K562 (cell line): ENCODE measurements at regions not wholly inside any gene's neighbourhood (a gene's known extent, or its start where the extent isn't known, plus 50 kb on each side); places are given as distances from the start of the nearest gene placed in this dataset.

Source experiments
- ATAC-seq: fragments of 200-7000 bp; cut with Tn5 transposase; 3 replicates; pipeline ENCODE4 v1.9.1; 2020; ENCODE audit warnings: moderate library complexity
- BruUV-seq: library from RNA; stranded (reverse); fragments of 400-500 nt; replicated peaks from 2 replicates; lab custom pipeline; 2021; lab: Mats Ljungman, UMichigan
- CTCF ChIA-PET: fragments of 300-600 bp; formaldehyde crosslinking; extraction: SDS; loops from one replicate; lab custom pipeline; 2021; ENCODE audit warnings: low intra/inter-chr PET ratio; lab: Yijun Ruan, JAX
- POLR2A ChIA-PET: fragments of 300-600, 350-650 bp; sonication (Branson Sonifier 250); formaldehyde crosslinking; extraction: SDS; loops from one replicate; lab custom pipeline; 2021; ENCODE audit warnings: antibody characterized with exemption, inconsistent platforms; lab: Yijun Ruan, JAX
- DNase-seq, 4 experiments: peaks; one replicate each; pipeline versions ENCODE4 v3.0.0 to v3.0.0-alpha.2; 2011 to 2018; ENCODE audit warnings: low spot score in 3 of 4, mixed read lengths in 3 of 4; ENCODE audit errors: extremely low read depth in 1 of 4
- FAIRE-seq: peaks from 2 replicates; lab custom pipeline; 2011; peaks lifted over from hg19 to GRCh38; lab: Jason Lieb, UNC
- H2AFZ ChIP-seq: 2 replicates; pipeline ENCODE4 v1.6.0; 2011; ENCODE audit warnings: low read depth, low read length, control low read depth, inconsistent platforms
- H3K27ac ChIP-seq: fragments of 200-600 bp; 3 replicates; pipeline ENCODE4 v1.8.0; 2011; ENCODE audit warnings: low read depth, mild to moderate bottlenecking, control low read depth, inconsistent platforms, low read length, moderate library complexity, mixed read lengths; ENCODE audit errors: extremely low read depth
- H3K27me3 ChIP-seq, 2 experiments: fragments of 300-600 bp in 1 of 2; 2 replicates in 1 of 2; 3 replicates in 1 of 2; pipeline versions ENCODE4 v1.6.0 to v1.8.0; 2011; ENCODE audit warnings: inconsistent platforms in 2 of 2, low read length in 2 of 2, mild to moderate bottlenecking in 1 of 2, mixed read lengths in 1 of 2, moderate library complexity in 1 of 2; ENCODE audit not compliant: control insufficient read depth in 2 of 2, insufficient read depth in 2 of 2
- H3K36me3 ChIP-seq: fragments of 300-600 bp; 3 replicates; pipeline ENCODE4 v1.8.0; 2011; ENCODE audit warnings: mild to moderate bottlenecking, low read length, inconsistent platforms; ENCODE audit not compliant: control insufficient read depth, insufficient read depth
- H3K4me1 ChIP-seq, 2 experiments: fragments of 200-600 bp in 1 of 2; replicated peaks in 1 of 2; 2 replicates in 1 of 2; 3 replicates in 1 of 2; pipeline versions ENCODE4 v1.5.1 to v1.8.0; 2011; ENCODE audit warnings: inconsistent platforms in 2 of 2, low read length in 2 of 2, mild to moderate bottlenecking in 1 of 2, mixed read lengths in 1 of 2, moderate library complexity in 1 of 2; ENCODE audit not compliant: control insufficient read depth in 2 of 2, insufficient read depth in 2 of 2
- H3K4me2 ChIP-seq: 2 replicates; pipeline ENCODE4 v1.6.1; 2011; ENCODE audit warnings: low read length, control low read depth, inconsistent platforms, mixed read lengths; ENCODE audit not compliant: insufficient read depth
- H3K4me3 ChIP-seq: fragments of 200-600 bp; sonication (generic), shearing (Covaris generic); 2 replicates; pipeline ENCODE4 v1.5.1; 2016; ENCODE audit warnings: control low read depth, inconsistent platforms
- H3K79me2 ChIP-seq: fragments of 200-600 bp; 3 replicates; pipeline ENCODE4 v1.8.0; 2011; ENCODE audit warnings: low read length, inconsistent platforms; ENCODE audit not compliant: control insufficient read depth, insufficient read depth
- H3K9ac ChIP-seq, 2 experiments: 2 replicates each; pipeline versions ENCODE4 v1.6.0 to v1.6.1; 2011; ENCODE audit warnings: low read depth in 2 of 2, low read length in 2 of 2, control low read depth in 1 of 2, inconsistent platforms in 1 of 2, mild to moderate bottlenecking in 1 of 2, mixed read lengths in 1 of 2; ENCODE audit not compliant: insufficient read depth in 1 of 2
- H3K9me1 ChIP-seq: one replicate; pipeline ENCODE4 v1.6.0; 2011; ENCODE audit warnings: inconsistent platforms, mild to moderate bottlenecking, low read length, moderate library complexity; ENCODE audit not compliant: control insufficient read depth, insufficient read depth
- H3K9me3 ChIP-seq: replicated peaks from 2 replicates; pipeline ENCODE4 v1.5.1; 2011; ENCODE audit warnings: low read depth, low read length, inconsistent platforms; ENCODE audit not compliant: control insufficient read depth, insufficient read depth
- H4K20me1 ChIP-seq: replicated peaks from 2 replicates; pipeline ENCODE4 v1.6.1; 2011; ENCODE audit warnings: low read length, inconsistent platforms, mixed read lengths; ENCODE audit not compliant: control insufficient read depth, insufficient read depth
- CCAR2 ChIP-seq: fragments of 200-400 bp; formaldehyde crosslinking; IDR thresholded peaks from 2 replicates; pipeline ENCODE4 v1.6.1; 2017; ENCODE audit warnings: mild to moderate bottlenecking, low read depth, low read length
- CTCFL ChIP-seq: IDR thresholded peaks from 2 replicates; pipeline ENCODE4 v1.6.1; 2011; ENCODE audit warnings: borderline replicate concordance, low read depth, mild to moderate bottlenecking, moderate library complexity, low read length; ENCODE audit not compliant: insufficient read depth, poor library complexity, severe bottlenecking
- ELK1 ChIP-seq: sonication (generic); formaldehyde crosslinking; IDR thresholded peaks from 2 replicates; pipeline ENCODE4 v1.8.1; 2022; ENCODE audit warnings: missing genetic modification reagents
- GTF2F1 ChIP-seq: IDR thresholded peaks from 2 replicates; pipeline ENCODE4 v1.6.1; 2011; ENCODE audit warnings: low read depth, low read length, improper control_type of control experiment
- NR4A1 ChIP-seq, 2 experiments: fragments of 250-450 bp in 1 of 2; fragments of 450-650 bp in 1 of 2; sonication (Bioruptor Pico) in 1 of 2; IDR thresholded peaks; 2 replicates each; pipeline versions ENCODE4 v1.4.0 to v1.6.1; 2016 to 2020; ENCODE audit warnings: mild to moderate bottlenecking in 2 of 2, missing compliant biosample characterization in 1 of 2, missing genetic modification characterization in 1 of 2, moderate library complexity in 1 of 2
- RFX5 ChIP-seq: IDR thresholded peaks from 2 replicates; pipeline ENCODE4 v1.6.1; 2011; ENCODE audit warnings: low read depth, mild to moderate bottlenecking, improper control_type of control experiment, low read length
- ZFX ChIP-seq: sonication (generic); formaldehyde crosslinking; IDR thresholded peaks from 2 replicates; pipeline ENCODE4 v1.8.0; 2022; ENCODE audit warnings: mild to moderate bottlenecking, missing genetic modification reagents, moderate library complexity
- ZNF318 ChIP-seq, 2 experiments: fragments of 450-650 bp; IDR thresholded peaks; 2 replicates each; pipeline ENCODE4 v1.6.1; 2016; ENCODE audit warnings: mild to moderate bottlenecking in 2 of 2, borderline replicate concordance in 1 of 2, low read depth in 1 of 2, moderate library complexity in 1 of 2
- ZNF766 ChIP-seq: fragments of 200-800 bp; sonication (Bioruptor generic); conservative IDR thresholded peaks from 2 replicates; pipeline ENCODE4 v1.6.1; 2016; ENCODE audit warnings: missing genetic modification characterization, missing compliant biosample characterization
- WGBS: fragments of 100-300 bp; shearing (Covaris generic); methylation state at CpG from one replicate; pipeline ENCODE4 v1.1.6; 2016; ENCODE audit warnings: low coverage, mixed read lengths; ENCODE audit not compliant: insufficient coverage; ENCODE audit errors: missing lambda C conversion rate; 5-methylcytosine and 5-hydroxymethylcytosine counted together
- in situ Hi-C: fragments of 300-500 bp; cut with MboI; formaldehyde crosslinking; loops from 4 replicates; pipeline ENCODE4 v1.15.0; 2018; ENCODE audit warnings: inconsistent platforms, mixed read lengths
- intact Hi-C: fragments of 100-400 bp; cut with micrococcal nuclease; formaldehyde crosslinking; loops from 2 replicates; pipeline ENCODE4 v1.14.2; 2022

GRCh38 chr17:37847102-37847501, 77.1 kb upstream of the TBC1D3K start:
- no peak for FAIRE-seq
- Histone ChIP-seq H3K27ac (no peak overlapping the region), H3K4me2 (no peak overlapping the region), H3K9me3 (no peaks in the 10 kb centered on the region), H3K9me1 (no peaks in the 10 kb centered on the region), H3K4me1 (peaks cover 2 to 7% of the 10 kb centered on the region in 2 experiments; a peak in 2 of 5 replicates), H2AFZ (no peak overlapping the region), H3K27me3 (peaks cover 6 to 12% of the 10 kb centered on the region in 2 experiments), H4K20me1 (no peaks in the 10 kb centered on the region), H3K9ac (no peak overlapping the region), H3K36me3 (no peaks in the 10 kb centered on the region), H3K4me3 (no peak overlapping the region), H3K79me2 (no peaks in the 10 kb centered on the region)
- in situ Hi-C loops: no loop called here
- no peak for DNase-seq
- ChIA-PET POLR2A (interaction anchor here (0.6 kb wide), 1 partner anchor 16 kb away, joined by 3 read pairs; no protein-coding TSS in a partner anchor), CTCF (no interaction called here)
- no TSS peak for BruUV-seq
- intact Hi-C loops: loop anchor here (10.0 kb wide), 1 partner anchor 52 kb away; no protein-coding TSS in a partner anchor
- no peak for ATAC-seq
- 16% methylated on average over 6 of the region's 7 CpGs for WGBS
- no peak for TF ChIP-seq ELK1 (CRISPR knock-in tag)
- TF ChIP-seq GTF2F1: no peak
- no peak for TF ChIP-seq ZNF318 (IDR thresholded peaks at IDR 0.05; ENCODE audit: borderline replicate concordance in 1 of 2, low read depth in 1 of 2)
- TF ChIP-seq ZFX (CRISPR knock-in tag): no peak
- TF ChIP-seq RFX5: no peak
- no peak for TF ChIP-seq NR4A1 (CRISPR knock-in tag; IDR thresholded peaks at IDR 0.05)
- TF ChIP-seq NR4A1 (tag; IDR thresholded peaks at IDR 0.05): no peak
- no peak for TF ChIP-seq CTCFL
- no peak for TF ChIP-seq ZNF766 (CRISPR knock-in tag)
- no peak for TF ChIP-seq CCAR2
